GM21576 (cell line): ENCODE measurements at regions not wholly inside any gene's neighbourhood (a gene's known extent, or its start where the extent isn't known, plus 50 kb on each side); places are given as distances from the start of the nearest gene placed in this dataset.

Experiments used
- ATAC-seq: cut with Tn5 transposase; IDR thresholded peaks from one replicate; pipeline ENCODE4 v1.9.1; 2021; ENCODE audit warnings: mild to moderate bottlenecking, moderate library complexity; ENCODE audit not compliant: unreplicated experiment

DNA sequence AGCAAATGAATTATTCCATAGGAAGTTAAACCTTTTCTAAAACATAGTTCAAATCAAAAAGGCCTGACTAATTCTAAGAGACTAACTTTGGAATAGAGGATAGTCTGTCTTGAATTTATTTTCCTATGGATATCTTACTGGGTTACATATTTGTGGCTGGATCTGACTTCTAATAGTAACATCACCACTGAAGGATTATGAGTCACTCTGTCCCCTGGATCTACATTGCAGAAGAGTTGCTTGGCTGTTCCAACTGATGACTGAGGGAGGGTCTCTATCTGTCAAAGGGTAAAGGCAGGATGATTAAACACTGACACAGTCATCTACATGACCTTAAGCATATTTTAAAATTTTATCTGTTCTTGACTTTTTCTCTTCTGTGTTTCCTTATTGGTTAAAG lies 119.6 kb upstream of the FST start:
- ATAC-seq = no peak

DNA sequence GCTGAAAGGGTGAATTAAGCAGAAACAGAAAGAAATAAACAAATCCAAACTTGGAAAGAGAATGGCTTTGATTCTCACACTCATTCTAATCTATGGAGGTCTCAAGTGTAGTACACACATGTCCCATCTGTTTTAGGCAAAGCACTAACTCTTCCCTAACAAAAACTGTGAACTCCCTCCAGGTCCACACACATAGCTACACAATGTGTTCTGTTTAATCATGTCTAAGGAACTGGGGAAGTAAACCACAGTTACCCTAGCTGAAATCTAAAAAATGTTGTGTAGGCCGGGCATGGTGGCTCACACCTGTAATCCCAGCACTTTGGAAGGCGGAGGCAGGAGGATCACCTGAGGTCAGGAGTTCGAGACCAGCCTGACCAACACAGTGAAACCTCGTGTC lies 118.7 kb upstream of the FST start:
- ATAC-seq = no peak

DNA sequence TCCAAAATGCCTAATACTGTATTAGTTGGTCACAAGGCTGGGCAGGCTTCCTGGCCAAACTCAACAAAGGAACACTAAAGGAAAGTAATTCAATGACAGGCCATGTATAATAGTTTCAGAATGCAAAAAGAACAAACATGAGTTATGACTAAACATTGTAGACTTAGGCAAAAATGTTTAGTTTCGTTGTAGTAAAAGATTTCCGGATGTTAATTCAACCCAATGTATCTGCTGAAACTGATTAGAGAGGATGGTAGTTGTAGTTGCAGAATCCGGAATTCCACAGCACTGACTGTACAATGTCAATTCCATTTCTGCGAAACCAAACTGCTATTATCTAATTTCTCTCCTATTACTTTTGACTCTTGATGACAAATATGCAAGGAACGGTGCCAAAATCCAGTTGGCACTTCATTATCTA lies 117.9 kb upstream of the FST start:
- no peak for ATAC-seq

DNA sequence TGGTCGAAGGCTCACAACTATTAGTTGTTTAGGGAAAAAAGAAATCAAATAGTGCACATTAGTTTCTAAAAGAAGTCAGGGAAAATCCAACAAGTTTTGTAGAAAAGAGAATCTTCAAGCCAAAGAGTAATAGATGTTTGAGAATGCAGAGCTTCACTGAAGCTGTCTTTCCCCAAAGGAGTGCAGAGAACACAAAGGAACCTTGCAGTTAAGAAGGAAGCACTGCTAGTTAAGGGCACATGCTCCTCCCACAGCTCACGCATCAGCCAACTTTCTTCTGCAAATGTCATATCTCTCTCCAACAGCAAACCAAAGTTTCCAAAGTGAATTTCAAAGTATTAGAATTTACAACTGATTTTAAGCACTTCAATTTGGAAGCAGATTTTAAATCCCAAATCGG lies 116.4 kb upstream of the FST start:
- ATAC-seq = no peak

DNA sequence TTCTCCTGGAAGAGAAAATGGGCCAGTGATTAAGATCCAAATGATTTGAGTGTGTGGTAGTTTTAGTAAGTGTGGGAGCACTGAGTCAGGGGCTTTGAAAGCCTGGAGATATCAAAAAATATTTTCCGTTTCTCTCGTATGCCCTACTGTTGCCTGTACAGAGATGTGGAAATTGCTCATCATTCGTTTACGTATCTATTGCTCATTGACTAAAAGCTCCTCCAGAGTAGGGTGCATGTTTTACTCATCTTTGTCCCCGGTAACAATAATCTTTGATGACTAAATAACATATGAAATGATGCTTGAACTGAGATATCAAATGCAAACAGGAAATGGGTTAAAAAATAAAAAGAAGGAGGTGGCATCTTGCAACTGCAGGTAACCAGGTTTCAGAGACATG lies 114.2 kb upstream of the FST start:
- ATAC-seq = no peak

DNA sequence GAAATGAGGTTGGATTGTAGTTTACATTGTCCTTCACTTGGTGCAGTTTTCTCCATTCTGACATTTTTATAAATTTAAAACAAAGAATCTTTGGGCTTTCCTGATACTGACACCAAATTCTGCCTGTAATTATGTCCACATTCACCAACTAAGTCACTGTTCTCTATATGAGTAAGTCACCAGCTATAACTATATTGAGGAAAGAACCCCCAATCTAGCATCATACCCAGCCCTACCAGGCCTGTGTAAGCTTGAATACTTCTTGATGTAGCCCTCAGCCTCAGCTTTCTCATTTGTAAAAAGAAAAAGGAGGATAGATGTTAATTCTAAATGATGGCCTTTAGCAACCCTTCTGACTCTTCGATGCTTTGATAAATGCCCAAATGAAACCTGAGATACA lies 112.7 kb upstream of the FST start:
- ATAC-seq = no peak

DNA sequence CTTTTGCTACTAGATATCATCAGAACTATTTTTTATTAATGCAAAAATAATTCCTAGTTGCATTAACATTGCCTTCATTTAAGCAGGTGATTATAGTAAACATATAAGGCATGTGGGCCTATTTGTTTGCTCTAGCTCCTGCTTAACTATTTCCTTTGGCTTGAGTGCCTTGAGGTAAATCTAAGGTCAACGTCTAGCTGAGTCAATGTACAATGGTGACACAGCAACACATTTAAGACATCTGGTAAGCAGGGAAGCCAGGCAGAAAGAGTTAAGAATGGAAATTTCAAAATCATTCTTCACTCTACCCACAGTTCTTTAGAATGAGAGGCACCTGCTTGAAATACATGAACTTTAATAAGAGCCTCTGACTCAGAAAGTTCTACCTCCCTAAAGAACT lies 111.9 kb upstream of the FST start:
- no peak for ATAC-seq

DNA sequence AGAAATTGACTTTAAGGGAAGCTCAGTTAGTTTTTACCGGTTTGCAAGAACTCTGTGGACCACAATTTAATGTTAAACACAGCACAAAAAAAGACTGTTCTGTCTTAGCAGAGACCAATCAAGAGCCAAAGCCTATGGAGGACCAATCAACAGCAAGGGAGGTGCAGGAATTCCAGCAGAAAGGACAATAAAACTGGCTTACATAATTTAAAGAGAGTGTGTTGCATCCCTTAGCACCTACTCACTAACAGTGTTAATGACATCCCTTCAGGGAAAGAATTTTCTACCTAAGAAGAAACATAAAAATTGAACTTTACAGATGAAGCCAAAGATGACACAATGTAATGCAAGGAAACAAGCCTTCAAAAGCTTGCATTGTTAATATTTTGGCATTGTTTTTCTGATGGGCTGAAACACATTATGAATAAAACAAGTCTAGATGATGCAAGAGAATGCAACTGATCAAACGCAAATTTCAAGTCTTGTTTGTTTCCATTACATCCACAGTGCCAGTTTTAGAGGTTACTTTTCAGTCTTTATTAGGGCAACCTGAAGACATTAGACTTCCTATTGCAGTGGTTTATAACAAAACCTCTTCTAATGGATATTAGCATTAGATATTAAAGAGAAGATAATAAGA lies 111.3 kb upstream of the FST start:
- ATAC-seq = no peak

DNA sequence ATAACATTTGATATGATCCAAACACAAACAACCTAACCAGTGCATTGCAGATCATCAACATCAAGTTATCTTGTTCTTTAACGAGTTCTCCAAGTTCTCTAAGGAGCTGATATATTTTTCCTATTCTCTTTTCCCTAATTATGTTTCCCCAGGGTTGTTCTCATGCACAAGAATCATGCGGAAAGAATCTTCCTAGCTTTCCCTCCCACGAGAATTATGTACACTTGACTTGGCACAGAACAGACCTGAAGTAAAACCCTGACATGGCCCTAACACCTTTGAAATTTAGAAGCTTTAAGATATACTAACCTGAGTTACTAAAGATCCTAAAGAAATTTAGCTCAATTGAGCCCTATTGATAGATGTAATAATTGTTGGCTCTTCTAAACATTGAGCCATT lies 110.7 kb upstream of the FST start:
- no peak for ATAC-seq

DNA sequence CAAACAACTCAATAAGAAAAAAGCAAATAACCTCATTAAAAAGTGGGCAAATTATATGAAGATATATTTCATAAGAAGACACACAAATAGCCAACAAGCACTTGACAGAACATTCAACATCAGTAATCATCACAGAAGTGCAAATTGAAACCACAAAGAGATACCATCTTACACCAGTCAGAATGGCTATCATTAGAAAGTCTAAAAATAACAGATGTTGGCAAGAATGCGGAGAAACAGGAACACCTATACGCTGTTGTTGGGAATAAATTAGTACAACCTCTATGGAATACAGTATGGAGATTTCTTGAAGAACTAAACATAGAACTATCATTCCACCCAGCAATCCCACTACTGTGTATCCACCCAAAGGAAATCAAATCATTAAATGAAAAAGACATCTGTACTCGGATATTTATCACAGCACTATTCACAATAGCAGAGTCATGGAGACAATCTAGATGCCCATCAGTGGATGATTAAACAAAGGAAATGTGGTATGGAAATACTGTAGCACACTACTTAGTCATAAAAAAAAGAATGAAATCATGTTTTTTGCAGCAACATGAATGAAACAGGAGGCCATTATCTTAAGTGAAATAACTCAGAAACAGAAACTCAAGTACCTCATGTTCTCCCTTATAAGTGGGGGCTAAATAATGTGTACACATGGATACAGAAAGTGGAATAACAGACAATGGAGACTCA lies 106.8 kb upstream of the FST start:
- ATAC-seq = no peak

DNA sequence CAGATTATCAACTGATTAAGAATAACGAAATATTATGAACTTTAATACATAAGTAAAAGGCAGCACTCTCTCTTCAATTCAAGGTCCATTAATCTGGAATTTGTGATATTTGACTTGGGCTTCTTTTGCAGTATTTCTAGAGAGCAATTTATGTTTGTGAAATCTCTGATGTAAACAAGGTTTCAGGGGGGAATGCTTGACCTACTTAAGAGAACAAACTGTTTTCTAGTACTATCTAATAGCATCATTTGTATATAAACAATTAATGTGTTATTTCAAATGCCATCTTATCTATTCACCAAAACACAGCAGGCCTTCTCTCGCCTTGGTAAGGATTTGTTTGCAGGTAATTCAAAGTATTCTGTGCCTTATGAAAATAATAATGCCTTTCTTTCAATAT lies 103.6 kb upstream of the FST start:
- no peak for ATAC-seq

DNA sequence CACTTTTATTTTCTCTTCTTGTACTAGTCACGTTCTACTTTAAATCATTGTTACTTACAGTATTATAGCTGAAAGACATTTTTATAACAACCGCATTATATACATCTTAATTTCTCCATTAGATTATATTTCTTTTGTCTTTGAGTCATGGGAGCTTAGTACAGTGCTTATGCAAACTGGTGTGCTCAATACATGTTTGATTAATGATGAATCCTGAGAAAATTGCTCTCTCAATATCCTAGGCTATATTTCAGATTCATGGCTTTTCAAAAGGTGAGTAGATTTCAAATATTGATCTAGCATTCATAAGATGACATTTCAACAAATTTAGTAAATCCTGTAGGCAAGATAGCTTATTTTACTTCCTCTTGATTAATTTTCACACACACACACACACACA lies 102.2 kb upstream of the FST start:
- ATAC-seq = no peak

DNA sequence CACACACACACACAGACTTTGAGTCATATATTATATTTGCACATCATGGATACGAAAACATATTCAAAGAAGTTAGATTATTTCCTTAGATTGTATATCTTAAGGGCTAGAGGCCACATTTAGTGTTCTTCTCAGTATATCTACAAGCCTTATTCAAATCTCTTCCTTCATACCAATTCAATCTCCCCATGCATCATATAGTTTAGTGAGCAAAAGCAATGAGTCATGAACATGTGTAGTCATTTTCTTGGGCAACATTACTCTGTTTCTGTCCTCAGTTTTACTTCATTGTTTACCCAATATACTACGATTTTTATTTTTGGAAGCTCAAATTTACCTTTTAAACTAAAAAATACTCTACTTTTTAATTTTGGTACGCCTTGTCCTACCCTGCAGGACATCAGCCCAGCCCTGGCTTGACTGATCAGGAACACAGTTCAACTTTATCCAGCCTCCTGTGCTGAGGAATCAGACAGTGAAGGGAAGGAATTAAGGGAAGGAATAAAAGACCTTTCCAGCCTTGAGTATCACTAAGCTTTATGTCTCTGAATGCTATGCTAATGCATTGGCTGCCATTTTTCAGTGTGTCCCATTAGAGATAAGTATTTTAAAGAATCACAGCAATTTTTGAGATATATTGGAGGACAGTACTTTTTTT lies 101.7 kb upstream of the FST start:
- no peak for ATAC-seq

DNA sequence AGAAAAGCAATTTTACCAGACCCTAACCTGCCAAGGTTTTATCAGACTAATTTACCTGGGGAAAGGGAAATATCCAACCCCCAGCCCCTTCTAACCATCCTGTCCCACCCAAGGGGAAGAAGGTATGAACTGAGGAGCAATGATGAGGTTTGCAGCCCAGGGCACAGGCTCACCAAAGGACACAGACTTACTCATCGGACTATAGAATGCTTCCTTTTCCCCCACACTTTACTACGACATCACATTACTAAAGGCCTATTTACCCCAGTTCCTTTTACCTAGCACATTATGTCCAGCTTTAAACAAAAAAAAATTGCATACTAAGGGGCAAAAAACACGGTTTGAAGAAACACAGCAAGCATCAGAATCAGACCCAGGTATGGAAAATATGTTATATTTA lies 94.1 kb upstream of the FST start:
- no peak for ATAC-seq

DNA sequence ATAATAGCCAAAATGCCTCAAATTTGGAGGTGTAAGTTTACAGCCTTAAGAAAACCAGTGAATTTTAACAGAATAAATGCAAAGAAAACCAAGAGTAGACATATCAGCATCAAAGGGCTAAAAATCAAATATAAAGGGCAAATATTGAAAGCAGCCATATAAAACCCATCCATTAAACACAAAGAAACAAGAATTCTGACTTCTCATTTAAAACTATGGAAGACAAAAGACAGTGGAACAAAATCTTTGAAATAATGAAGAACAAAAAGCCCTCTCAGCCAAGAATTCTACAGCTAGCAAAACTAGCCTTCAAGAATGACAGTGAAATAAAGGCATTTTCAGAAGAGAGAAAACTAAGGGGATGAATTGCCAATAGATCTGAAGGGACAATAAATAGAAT lies 91.3 kb upstream of the FST start:
- ATAC-seq = no peak

DNA sequence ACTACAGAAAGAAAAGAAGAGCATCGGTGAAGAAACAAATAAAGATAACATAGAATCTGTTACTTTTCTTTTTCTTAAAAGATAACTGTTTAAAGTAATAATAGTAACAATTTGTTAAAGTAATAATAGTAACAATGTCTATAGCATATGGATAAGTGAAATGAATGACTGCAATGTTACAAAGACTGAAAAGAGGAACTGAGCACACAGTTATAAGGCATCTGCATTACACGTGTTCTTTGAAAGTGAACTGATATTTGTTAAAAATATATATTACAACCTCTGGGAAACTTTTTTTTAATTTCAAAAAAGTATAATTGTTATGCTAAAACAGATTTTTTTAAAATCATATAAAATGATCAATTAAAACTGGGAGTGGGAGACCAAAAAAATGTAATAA lies 88.4 kb upstream of the FST start:
- peak; percentile 80 for ATAC-seq

DNA sequence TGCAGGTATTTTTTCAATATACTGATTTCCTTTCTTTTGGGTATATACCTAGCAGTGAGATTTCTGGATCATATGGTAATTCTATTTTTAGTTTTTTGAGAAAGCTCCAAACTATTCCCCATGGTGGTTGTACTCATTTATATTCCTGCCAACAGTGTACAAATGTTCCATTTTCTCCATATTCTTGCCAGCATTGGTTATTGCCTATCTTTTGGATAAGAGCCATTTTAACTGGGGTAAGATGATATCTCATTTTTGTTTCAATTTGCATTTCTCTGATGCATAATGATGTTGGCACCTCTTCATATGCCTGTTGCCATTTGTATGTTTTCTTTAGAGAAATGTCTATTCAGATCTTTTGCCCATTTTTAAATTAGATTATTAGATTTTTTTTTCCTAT lies 85.6 kb upstream of the FST start:
- no peak for ATAC-seq

DNA sequence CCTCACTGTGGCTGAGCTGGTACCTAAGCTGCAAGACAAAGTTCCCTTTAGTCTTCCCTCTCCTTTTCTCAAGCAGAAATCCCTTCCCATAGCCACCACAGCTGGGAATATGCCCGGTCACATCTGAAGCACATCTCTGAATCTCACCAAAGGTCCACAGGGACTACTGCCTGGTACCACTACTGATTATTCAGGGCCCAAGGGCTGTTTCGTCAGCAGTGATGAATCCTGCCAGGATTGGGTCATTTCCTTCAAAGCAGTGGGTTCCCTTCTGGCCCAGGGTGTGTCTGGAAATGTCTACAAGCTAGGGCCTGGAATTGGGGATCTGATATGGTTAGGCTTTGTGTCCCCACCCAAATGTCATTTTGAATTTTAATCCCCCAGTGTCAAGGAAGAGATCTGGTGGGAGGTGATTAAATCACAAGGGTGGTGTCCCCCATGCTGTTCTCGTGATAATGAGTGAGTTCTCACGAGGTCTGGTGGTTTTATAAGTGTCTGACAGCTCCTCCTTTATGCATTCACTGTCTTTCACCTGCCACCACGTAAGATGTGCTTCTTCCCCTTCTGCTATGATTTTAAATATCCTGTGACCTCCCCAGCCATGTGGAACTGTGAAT lies 83.2 kb upstream of the FST start:
- ATAC-seq = no peak

DNA sequence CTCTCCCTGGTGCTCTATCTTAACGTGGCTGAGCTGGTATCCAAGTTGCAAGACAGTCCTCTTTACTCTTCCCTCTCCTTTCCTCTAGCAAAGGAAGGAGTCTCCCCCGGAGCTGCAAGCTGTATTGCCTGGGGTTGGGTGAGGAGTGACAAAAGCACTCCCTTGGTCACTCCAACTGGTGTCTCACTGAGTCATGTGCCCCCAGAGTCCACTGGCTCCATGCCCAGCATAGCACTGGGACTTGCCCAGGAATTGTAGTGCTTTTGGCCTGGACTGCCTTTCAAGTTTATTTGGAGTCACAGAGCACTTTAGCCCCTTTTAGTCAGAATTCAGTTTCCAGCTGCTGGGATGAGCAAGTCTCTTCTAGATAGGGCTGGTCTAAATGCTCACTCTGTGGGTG lies 82.6 kb upstream of the FST start:
- ATAC-seq = no peak

DNA sequence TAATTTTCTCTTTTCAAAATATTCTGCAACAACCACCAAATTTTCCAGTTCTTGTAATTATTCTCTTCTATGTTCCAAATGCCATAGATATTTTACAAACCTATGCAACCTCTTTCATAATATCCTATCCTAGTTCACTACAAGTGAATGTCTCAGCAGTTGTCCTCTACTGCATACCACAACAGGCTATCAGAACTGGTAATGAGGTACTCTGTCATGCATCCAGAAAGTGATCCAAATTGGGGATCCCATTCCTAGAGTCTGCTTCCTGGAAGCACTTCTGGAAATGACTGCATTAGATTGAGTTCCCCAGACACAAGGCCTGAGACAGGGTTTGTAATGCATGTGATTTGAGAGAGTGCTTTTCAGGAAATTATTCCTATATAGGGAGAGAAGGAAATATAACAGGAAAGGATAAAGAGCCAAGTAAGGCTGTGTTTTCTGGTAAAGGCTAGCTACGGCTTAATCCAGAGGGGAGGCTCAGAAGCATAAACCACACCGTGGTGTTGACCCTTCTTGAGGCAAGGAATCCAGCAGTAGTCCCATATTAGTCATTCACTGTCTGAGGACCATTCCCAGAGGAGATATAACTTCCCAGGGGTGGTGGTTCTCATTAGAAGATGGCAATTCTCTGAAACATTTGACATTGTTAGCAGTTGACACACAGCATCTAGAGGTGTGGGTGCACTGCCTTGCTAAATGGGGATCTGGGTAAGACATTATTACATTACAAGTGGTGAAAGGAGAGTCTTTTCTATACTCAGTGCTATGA lies 80.3 kb upstream of the FST start:
- no peak for ATAC-seq

DNA sequence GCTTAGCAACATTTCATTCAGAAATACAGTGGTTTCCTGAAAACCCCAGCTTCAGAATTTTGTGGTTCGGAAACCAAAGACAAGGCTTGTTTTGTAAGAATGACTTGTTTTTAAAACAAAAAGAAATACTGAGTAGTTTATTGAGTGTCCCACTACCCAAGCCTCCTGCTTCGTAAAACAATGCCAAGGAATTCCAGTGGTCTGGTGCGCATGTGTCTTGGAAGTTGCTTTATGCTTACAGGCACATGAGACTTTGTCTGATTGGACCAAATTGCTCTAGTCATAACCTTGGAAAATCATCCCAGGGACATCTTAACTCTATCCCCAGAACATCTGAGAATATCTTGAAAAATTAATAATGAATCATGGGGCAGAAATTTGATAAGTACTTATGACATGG lies 77.1 kb upstream of the FST start:
- no peak for ATAC-seq
